CD4-positive, alpha-beta T cell treated with Interleukin-17A for 1 hour (primary cell): ENCODE measurements at regions not wholly inside any gene's neighbourhood (a gene's known extent, or its start where the extent isn't known, plus 50 kb on each side); places are given as distances from the start of the nearest gene placed in this dataset.

Source experiments
- DNase-seq: peaks from one replicate; pipeline ENCODE4 v3.0.0-alpha.2; 2020

GRCh38 chr11:28459912-28460311, 351.7 kb downstream of the METTL15 start:
- DNase-seq = no peak

GRCh38 chr11:28457481-28458065, 349.4 kb downstream of the METTL15 start:
- DNase-seq = no peak

GRCh38 chr11:28448186-28448585, 340.0 kb downstream of the METTL15 start:
- DNase-seq = no peak

DNA sequence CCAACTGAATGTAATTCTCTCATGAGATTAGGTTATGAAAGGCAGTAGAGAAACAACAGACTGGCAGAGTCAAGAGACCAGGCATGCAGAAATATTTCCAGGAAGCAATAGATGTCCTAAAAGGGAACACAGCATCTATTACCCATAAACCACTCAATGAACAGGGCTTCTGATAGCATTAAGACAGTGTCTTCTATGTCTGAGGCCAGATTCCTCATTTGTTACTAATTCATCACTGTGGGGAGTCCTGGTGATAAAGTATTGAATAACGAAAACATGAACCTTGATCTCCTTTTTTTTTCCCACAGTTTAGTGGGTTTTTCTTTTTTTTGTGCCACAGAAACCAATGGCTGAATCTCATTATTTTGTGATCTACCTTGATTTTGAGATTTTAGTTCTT, 339.0 kb downstream of the METTL15 start:
- no peak for DNase-seq

GRCh38 chr11:28442131-28442530, 333.9 kb downstream of the METTL15 start:
- DNase-seq = no peak

DNA sequence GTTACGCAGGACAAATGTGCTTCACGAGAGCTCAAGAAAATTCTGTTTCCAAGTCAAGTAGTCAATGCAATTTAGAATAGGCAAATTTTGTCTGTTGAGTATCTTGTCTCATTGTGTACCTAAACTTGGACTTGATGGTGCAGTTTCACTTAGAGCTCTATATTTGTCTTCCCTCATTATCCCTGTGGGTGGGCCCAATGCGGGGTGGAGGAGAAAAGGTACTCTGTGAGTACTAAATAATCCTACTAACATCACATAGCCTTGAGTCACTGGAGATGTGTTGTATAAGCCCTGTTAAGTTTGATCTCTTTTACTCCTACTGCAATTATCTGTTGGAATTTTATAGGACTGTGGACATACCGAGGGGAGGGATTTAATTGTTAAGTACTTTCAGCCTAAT, 331.2 kb downstream of the METTL15 start:
- DNase-seq = no peak

GRCh38 chr11:28420099-28420498, 311.9 kb downstream of the METTL15 start:
- DNase-seq = no peak

GRCh38 chr11:28417601-28418323, 309.6 kb downstream of the METTL15 start:
- no peak for DNase-seq

GRCh38 chr11:28412029-28412428, 303.8 kb downstream of the METTL15 start:
- DNase-seq = no peak

DNA sequence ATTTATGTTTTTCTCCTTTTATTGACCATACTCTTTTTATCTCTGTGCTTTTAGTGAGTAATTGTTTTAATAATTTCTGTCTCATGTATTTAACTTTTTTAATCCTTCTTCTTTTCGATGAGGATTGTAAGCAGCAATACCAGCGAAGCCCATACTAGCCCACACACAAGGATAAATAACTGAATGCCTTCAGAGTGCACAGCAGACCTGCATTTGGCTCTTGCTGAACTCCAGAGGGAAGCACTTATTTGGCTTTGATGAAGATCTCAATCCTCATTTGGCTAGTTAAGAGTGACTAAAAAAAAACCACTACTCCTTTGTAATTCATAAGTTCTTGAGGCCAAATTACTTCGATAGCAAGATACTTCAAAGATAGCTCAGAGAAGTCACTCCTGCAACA, 293.3 kb downstream of the METTL15 start:
- no peak for DNase-seq

DNA sequence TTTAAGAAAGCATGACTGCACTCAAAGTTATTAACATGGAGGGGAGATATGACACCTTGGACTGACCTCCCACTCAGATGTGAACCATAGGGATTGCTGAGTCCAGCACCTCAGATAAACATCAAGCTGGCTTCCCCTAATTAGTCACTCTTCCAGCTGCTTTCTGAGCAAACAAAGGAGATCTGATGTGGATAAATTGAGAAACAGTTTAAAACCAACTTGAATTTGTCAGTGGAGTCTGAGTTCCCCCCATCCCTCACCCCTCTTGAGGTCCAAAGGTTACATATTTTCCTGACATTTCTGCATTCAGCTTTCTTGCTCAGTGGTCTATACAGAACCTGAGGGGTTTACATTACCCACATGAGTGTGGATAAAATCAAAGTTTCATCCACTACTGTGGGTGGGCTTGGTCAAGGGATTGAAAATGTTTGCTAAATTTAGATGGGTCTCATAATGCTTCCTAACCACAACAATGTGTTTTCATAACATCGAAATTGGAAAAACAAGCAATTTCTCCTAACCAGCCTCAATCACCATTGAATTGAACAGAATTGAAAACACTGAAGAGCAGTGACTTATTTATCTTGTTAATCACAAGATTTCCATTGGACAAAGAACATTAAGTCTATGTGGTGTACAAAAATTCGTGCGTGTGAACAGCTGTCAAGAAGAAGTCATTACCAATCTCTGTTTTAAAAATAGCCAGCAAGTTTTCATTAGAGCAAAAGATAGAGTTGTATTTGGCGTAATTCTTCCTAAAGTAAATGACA, 292.3 kb downstream of the METTL15 start:
- no peak for DNase-seq

GRCh38 chr11:28393348-28393747, 285.2 kb downstream of the METTL15 start:
- DNase-seq = no peak

DNA sequence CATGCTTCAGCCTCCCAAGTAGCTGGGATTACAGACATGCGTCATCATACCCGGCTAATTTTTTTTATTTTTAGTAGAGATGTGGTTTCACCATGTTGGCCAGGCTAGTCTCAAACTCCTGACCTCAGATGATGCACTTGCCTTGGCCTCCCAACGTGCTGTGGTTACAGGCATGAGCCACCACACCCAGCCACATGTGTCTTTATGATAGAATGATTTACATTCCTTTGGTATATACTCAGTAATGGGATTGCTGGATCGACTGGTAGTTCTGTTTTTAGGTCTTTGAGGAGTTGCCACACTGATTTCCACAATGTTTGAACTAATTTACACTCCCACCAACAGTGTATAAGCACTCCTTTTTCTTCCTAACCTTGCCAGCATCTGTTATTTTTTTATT, 276.2 kb downstream of the METTL15 start:
- DNase-seq = no peak

- DNase-seq = no peak
Measured at GRCh38 chr11:28383456-28383855, 275.3 kb downstream of the METTL15 start.
